SJSA1 (cell line): ENCODE measurements at regions not wholly inside any gene's neighbourhood (a gene's known extent, or its start where the extent isn't known, plus 50 kb on each side); places are given as distances from the start of the nearest gene placed in this dataset.
"Not testable (repeated sequence)": the region's sequence is repeated elsewhere in the genome, so short reads cannot be mapped to it uniquely, and the experiment has no call there.

Experiments used
- DNase-seq, 2 experiments: peaks; one replicate each; pipeline ENCODE4 v3.0.0-alpha.2; 2015 to 2020; ENCODE audit warnings: low spot score in 2 of 2, low read depth in 1 of 2
- H3K27ac ChIP-seq: fragments of 250-450 bp; sonication (Bioruptor Pico); 2 replicates; pipeline ENCODE4 v1.5.1; 2020; ENCODE audit warnings: mild to moderate bottlenecking, moderate library complexity
- H3K27me3 ChIP-seq: fragments of 250-450 bp; sonication (Bioruptor Pico); replicated peaks from 2 replicates; pipeline ENCODE4 v1.5.1; 2020; ENCODE audit warnings: mild to moderate bottlenecking, moderate library complexity
- H3K36me3 ChIP-seq: fragments of 250-450 bp; sonication (Bioruptor Pico); 2 replicates; pipeline ENCODE4 v1.5.1; 2020; ENCODE audit warnings: mild to moderate bottlenecking
- H3K4me1 ChIP-seq: fragments of 250-450 bp; sonication (Bioruptor Pico); replicated peaks from 2 replicates; pipeline ENCODE4 v1.6.1; 2021; ENCODE audit warnings: mild to moderate bottlenecking
- H3K4me3 ChIP-seq: fragments of 250-450 bp; sonication (Bioruptor Pico); 2 replicates; pipeline ENCODE4 v1.5.1; 2020; ENCODE audit warnings: mild to moderate bottlenecking
- H3K9me3 ChIP-seq: fragments of 250-450 bp; sonication (Bioruptor Pico); replicated peaks from 2 replicates; pipeline ENCODE4 v1.5.1; 2020; ENCODE audit warnings: mild to moderate bottlenecking

GRCh38 chr19:27868007-27868406, 1344.9 kb downstream of the UQCRFS1 start:
- H3K36me3 ChIP-seq: no peaks in the 10 kb centered on the region
- no peak overlapping the region for H3K27ac ChIP-seq
- no peaks in the 10 kb centered on the region for H3K4me1 ChIP-seq
- no peak overlapping the region for H3K4me3 ChIP-seq
- no peak for DNase-seq
- H3K27me3 ChIP-seq: no peaks in the 10 kb centered on the region
- peaks cover 4% of the 10 kb centered on the region; the same call in 1 of the 2 replicates for H3K9me3 ChIP-seq

GRCh38 chr19:27865927-27866777, 1346.8 kb downstream of the UQCRFS1 start:
- no peaks in the 10 kb centered on the region for H3K36me3 ChIP-seq
- no peaks in the 10 kb centered on the region; the same call in 1 of the 2 replicates for H3K9me3 ChIP-seq
- H3K27ac ChIP-seq: no peak overlapping the region
- no peak for DNase-seq
- no peaks in the 10 kb centered on the region for H3K4me1 ChIP-seq
- H3K27me3 ChIP-seq: no peaks in the 10 kb centered on the region
- H3K4me3 ChIP-seq: no peak overlapping the region

- no peaks in the 10 kb centered on the region for H3K36me3 ChIP-seq
- H3K4me1 ChIP-seq: no peaks in the 10 kb centered on the region
- DNase-seq: no peak
- no peaks in the 10 kb centered on the region for H3K9me3 ChIP-seq
- no peak overlapping the region for H3K27ac ChIP-seq
- H3K4me3 ChIP-seq: no peak overlapping the region
- no peaks in the 10 kb centered on the region for H3K27me3 ChIP-seq
These were observed 1351.5 kb downstream of the UQCRFS1 start for GRCh38 chr19:27861411-27861975.

GRCh38 chr19:27860309-27860934, 1352.5 kb downstream of the UQCRFS1 start:
- Histone ChIP-seq H3K4me3 (no peak overlapping the region), H3K27ac (no peak overlapping the region), H3K9me3 (no peaks in the 10 kb centered on the region), H3K36me3 (no peaks in the 10 kb centered on the region), H3K4me1 (no peaks in the 10 kb centered on the region), H3K27me3 (no peaks in the 10 kb centered on the region)
- no peak for DNase-seq

GRCh38 chr19:27859689-27860088, 1353.3 kb downstream of the UQCRFS1 start:
- DNase-seq: no peak
- Histone ChIP-seq H3K27ac (no peak overlapping the region), H3K4me3 (no peak overlapping the region), H3K36me3 (no peaks in the 10 kb centered on the region), H3K27me3 (no peaks in the 10 kb centered on the region), H3K4me1 (no peaks in the 10 kb centered on the region), H3K9me3 (no peaks in the 10 kb centered on the region)

- no peak overlapping the region for H3K27ac ChIP-seq
- no peaks in the 10 kb centered on the region for H3K4me1 ChIP-seq
- H3K9me3 ChIP-seq: no peaks in the 10 kb centered on the region
- no peaks in the 10 kb centered on the region for H3K36me3 ChIP-seq
- no peaks in the 10 kb centered on the region for H3K27me3 ChIP-seq
- H3K4me3 ChIP-seq: no peak overlapping the region
- DNase-seq: no peak
These were observed 1353.9 kb downstream of the UQCRFS1 start for GRCh38 chr19:27858981-27859581.

- not testable (repeated sequence) for DNase-seq, H3K4me3 ChIP-seq, H3K27me3 ChIP-seq, H3K27ac ChIP-seq, H3K36me3 ChIP-seq, H3K4me1 ChIP-seq
- H3K9me3 ChIP-seq: peaks cover 14% of the 10 kb centered on the region; the same call in 1 of the 2 replicates
These were observed 1360.0 kb downstream of the UQCRFS1 start for GRCh38 chr19:27852931-27853330.

- H3K27me3 ChIP-seq: no peaks in the 10 kb centered on the region
- H3K4me1 ChIP-seq: no peaks in the 10 kb centered on the region
- H3K27ac ChIP-seq: no peak overlapping the region
- no peak for DNase-seq
- peaks cover 14% of the 10 kb centered on the region; the same call in 1 of the 2 replicates for H3K9me3 ChIP-seq
- H3K36me3 ChIP-seq: no peaks in the 10 kb centered on the region
- H3K4me3 ChIP-seq: no peak overlapping the region
These were observed 1361.3 kb downstream of the UQCRFS1 start for GRCh38 chr19:27851543-27852060.

- H3K4me3 ChIP-seq: no peak overlapping the region
- no peaks in the 10 kb centered on the region for H3K36me3 ChIP-seq
- H3K27me3 ChIP-seq: no peaks in the 10 kb centered on the region
- H3K27ac ChIP-seq: no peak overlapping the region
- H3K4me1 ChIP-seq: no peaks in the 10 kb centered on the region
- H3K9me3 ChIP-seq: peaks cover 14% of the 10 kb centered on the region; the same call in 1 of the 2 replicates
- no peak for DNase-seq
These were observed 1361.9 kb downstream of the UQCRFS1 start for GRCh38 chr19:27851002-27851481.

GRCh38 chr19:27846944-27847343, 1366.0 kb downstream of the UQCRFS1 start:
- Histone ChIP-seq H3K27me3 (no peaks in the 10 kb centered on the region), H3K4me1 (no peaks in the 10 kb centered on the region), H3K27ac (no peak overlapping the region), H3K4me3 (no peak overlapping the region), H3K36me3 (no peaks in the 10 kb centered on the region), H3K9me3 (peaks cover 10% of the 10 kb centered on the region; the same call in 1 of the 2 replicates)
- no peak for DNase-seq

GRCh38 chr19:27844261-27844660, 1368.7 kb downstream of the UQCRFS1 start:
- no peaks in the 10 kb centered on the region for H3K4me1 ChIP-seq
- H3K9me3 ChIP-seq: no peaks in the 10 kb centered on the region; the same call in 1 of the 2 replicates
- no peaks in the 10 kb centered on the region for H3K36me3 ChIP-seq
- DNase-seq: no peak
- H3K27me3 ChIP-seq: no peaks in the 10 kb centered on the region
- H3K27ac ChIP-seq: no peak overlapping the region
- H3K4me3 ChIP-seq: no peak overlapping the region

GRCh38 chr19:27843861-27844260, 1369.1 kb downstream of the UQCRFS1 start:
- H3K4me3 ChIP-seq: no peak overlapping the region
- DNase-seq: no peak
- H3K27me3 ChIP-seq: no peaks in the 10 kb centered on the region
- no peaks in the 10 kb centered on the region for H3K36me3 ChIP-seq
- H3K27ac ChIP-seq: no peak overlapping the region
- H3K4me1 ChIP-seq: no peaks in the 10 kb centered on the region
- H3K9me3 ChIP-seq: no peaks in the 10 kb centered on the region; the same call in 1 of the 2 replicates

GRCh38 chr19:27833031-27833430, 1379.9 kb downstream of the UQCRFS1 start:
- no peak for DNase-seq
- no peaks in the 10 kb centered on the region for H3K9me3 ChIP-seq
- no peaks in the 10 kb centered on the region for H3K36me3 ChIP-seq
- no peak overlapping the region for H3K4me3 ChIP-seq
- H3K27ac ChIP-seq: no peak overlapping the region
- no peaks in the 10 kb centered on the region for H3K27me3 ChIP-seq
- no peaks in the 10 kb centered on the region for H3K4me1 ChIP-seq
